Upper lobe of left lung (tissue), 4 donors: ENCODE measurements at regions not wholly inside any gene's neighbourhood (a gene's known extent, or its start where the extent isn't known, plus 50 kb on each side); places are given as distances from the start of the nearest gene placed in this dataset.

Source experiments
- POLR2AphosphoS5 ChIP-seq, 2 donors: sonication (generic); formaldehyde crosslinking; IDR thresholded peaks; one replicate each; pipeline ENCODE4 v1.5.1; 2017; ENCODE audit warnings: antibody characterized with exemption in 2 of 2
- TF ChIP-seq, protein P1 (sequence below), 6 experiments: fragments of 450-650 bp in 4 of 6; fragments of 200-600 bp in 2 of 6; sonication (generic) in 2 of 6; IDR thresholded peaks; one replicate each; pipeline ENCODE4 v1.5.1; 2016 to 2019; ENCODE audit warnings: antibody characterized with exemption in 6 of 6

GRCh38 chr16:64740261-64740660 is 381.6 kb downstream of the CDH11 start:
- TF ChIP-seq, protein P1, sequence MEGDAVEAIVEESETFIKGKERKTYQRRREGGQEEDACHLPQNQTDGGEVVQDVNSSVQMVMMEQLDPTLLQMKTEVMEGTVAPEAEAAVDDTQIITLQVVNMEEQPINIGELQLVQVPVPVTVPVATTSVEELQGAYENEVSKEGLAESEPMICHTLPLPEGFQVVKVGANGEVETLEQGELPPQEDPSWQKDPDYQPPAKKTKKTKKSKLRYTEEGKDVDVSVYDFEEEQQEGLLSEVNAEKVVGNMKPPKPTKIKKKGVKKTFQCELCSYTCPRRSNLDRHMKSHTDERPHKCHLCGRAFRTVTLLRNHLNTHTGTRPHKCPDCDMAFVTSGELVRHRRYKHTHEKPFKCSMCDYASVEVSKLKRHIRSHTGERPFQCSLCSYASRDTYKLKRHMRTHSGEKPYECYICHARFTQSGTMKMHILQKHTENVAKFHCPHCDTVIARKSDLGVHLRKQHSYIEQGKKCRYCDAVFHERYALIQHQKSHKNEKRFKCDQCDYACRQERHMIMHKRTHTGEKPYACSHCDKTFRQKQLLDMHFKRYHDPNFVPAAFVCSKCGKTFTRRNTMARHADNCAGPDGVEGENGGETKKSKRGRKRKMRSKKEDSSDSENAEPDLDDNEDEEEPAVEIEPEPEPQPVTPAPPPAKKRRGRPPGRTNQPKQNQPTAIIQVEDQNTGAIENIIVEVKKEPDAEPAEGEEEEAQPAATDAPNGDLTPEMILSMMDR (IDR thresholded peaks at IDR 0.05), result no peak
- TF ChIP-seq POLR2AphosphoS5 (IDR thresholded peaks at IDR 0.05), result no peak
